BJ (cell line): ENCODE measurements at regions not wholly inside any gene's neighbourhood (a gene's known extent, or its start where the extent isn't known, plus 50 kb on each side); places are given as distances from the start of the nearest gene placed in this dataset.
"Not testable (repeated sequence)": the region's sequence is repeated elsewhere in the genome, so short reads cannot be mapped to it uniquely, and the experiment has no call there.

Experiments used
- CTCF ChIA-PET: fragments of 350-600 bp; formaldehyde crosslinking; extraction: SDS; loops from one replicate; lab custom pipeline; 2021; ENCODE audit warnings: antibody characterized with exemption, inconsistent platforms; lab: Yijun Ruan, JAX
- POLR2A ChIA-PET: fragments of 300-600 bp; sonication (Branson Sonifier 250); formaldehyde crosslinking; extraction: SDS; loops from one replicate; lab custom pipeline; 2021; ENCODE audit warnings: antibody characterized with exemption; lab: Charles Lee
- DNase-seq: peaks from one replicate; pipeline ENCODE4 v3.0.0-alpha.2; 2011; ENCODE audit warnings: low read depth
- H3K27me3 ChIP-seq: 2 replicates; pipeline ENCODE4 v1.6.0; 2011; ENCODE audit warnings: low read length; ENCODE audit not compliant: control insufficient read depth, insufficient read depth
- H3K36me3 ChIP-seq: 2 replicates; pipeline ENCODE4 v1.5.1; 2011; ENCODE audit warnings: low read length; ENCODE audit not compliant: control insufficient read depth, insufficient read depth
- H3K4me3 ChIP-seq: 2 replicates; pipeline ENCODE4 v1.5.1; 2011; ENCODE audit warnings: low read depth, mild to moderate bottlenecking, control low read depth, low read length
- CTCF ChIP-seq: IDR thresholded peaks from 2 replicates; pipeline ENCODE4 v1.5.1; 2011; ENCODE audit warnings: low read depth, mild to moderate bottlenecking, control low read depth, inconsistent platforms, low read length, moderate library complexity; ENCODE audit not compliant: insufficient read depth

GRCh38 chr13:90723381-90723780 is 624.1 kb upstream of the MIR17HG start:
- DNase-seq, result no peak

DNA sequence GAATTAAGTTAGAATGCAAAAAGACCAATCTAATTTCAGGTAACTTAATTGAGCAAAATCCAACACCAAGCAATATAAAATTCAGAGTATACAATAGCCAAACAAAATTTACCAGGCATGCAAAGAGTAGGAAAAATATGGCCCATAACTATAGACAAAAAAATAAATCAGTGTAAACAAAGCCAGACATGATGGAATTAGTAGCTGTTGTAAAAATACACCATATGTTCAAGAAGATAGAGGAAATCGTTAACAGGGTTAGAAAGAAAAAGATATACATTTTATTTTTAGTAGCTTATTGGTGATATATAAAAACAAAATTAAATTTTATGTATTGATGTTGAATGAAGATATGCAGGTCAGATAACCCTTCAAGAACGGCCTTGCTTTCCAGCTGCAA is 621.1 kb upstream of the MIR17HG start:
- Histone ChIP-seq H3K36me3 (no peaks in the 10 kb centered on the region), H3K4me3 (no peak overlapping the region), H3K27me3 (no peaks in the 10 kb centered on the region)
- ChIA-PET CTCF (no interaction called here), POLR2A (no interaction called here)
- TF ChIP-seq CTCF, result no peak
- no peak for DNase-seq

More at GRCh38 chr13:90723381-90723780, 624.1 kb upstream of the MIR17HG start:
- TF ChIP-seq CTCF, result no peak
- Histone ChIP-seq H3K27me3 (no peaks in the 10 kb centered on the region), H3K36me3 (no peaks in the 10 kb centered on the region), H3K4me3 (no peak overlapping the region)
- POLR2A ChIA-PET, result no interaction called here
- CTCF ChIA-PET, result no interaction called here

GRCh38 chr13:90732049-90732448 is 615.4 kb upstream of the MIR17HG start:
- no peaks in the 10 kb centered on the region for H3K27me3 ChIP-seq
- no peaks in the 10 kb centered on the region for H3K36me3 ChIP-seq
- POLR2A ChIA-PET, result no interaction called here
- no peak for DNase-seq
- CTCF ChIA-PET, result no interaction called here
- H3K4me3 ChIP-seq, result no peak overlapping the region
- TF ChIP-seq CTCF, result no peak

- POLR2A ChIA-PET, H3K36me3 ChIP-seq, H3K4me3 ChIP-seq, CTCF ChIA-PET, DNase-seq, H3K27me3 ChIP-seq: not testable (repeated sequence)
These were observed 613.0 kb upstream of the MIR17HG start for GRCh38 chr13:90734497-90734896.

- ChIA-PET POLR2A (no interaction called here), CTCF (no interaction called here)
- H3K27me3 ChIP-seq, result no peaks in the 10 kb centered on the region
- TF ChIP-seq CTCF, result no peak
- H3K4me3 ChIP-seq, result no peak overlapping the region
- no peaks in the 10 kb centered on the region for H3K36me3 ChIP-seq
- no peak for DNase-seq
These were observed 608.6 kb upstream of the MIR17HG start for GRCh38 chr13:90738881-90739280.

- ChIA-PET CTCF (no interaction called here), POLR2A (no interaction called here)
- Histone ChIP-seq H3K36me3 (no peaks in the 10 kb centered on the region), H3K27me3 (no peaks in the 10 kb centered on the region), H3K4me3 (no peak overlapping the region)
- no peak for TF ChIP-seq CTCF
- no peak for DNase-seq
These were observed 607.4 kb upstream of the MIR17HG start for GRCh38 chr13:90740099-90740498.
